Endothelial cell of umbilical vein (primary cell): ENCODE measurements at regions not wholly inside any gene's neighbourhood (a gene's known extent, or its start where the extent isn't known, plus 50 kb on each side); places are given as distances from the start of the nearest gene placed in this dataset.

Experiments
- BruUV-seq: library from RNA; stranded (reverse); fragments of 400-500 nt; replicated peaks from 2 replicates; lab custom pipeline; 2021; lab: Mats Ljungman, UMichigan
- CTCF ChIA-PET: fragments of 300-600, 350-600 bp; sonication (Branson Sonifier 250); formaldehyde crosslinking; loops from one replicate; lab custom pipeline; 2021; ENCODE audit warnings: antibody characterized with exemption, inconsistent platforms; lab: Charles Lee
- POLR2A ChIA-PET: fragments of 300-600, 350-600 bp; sonication (Branson Sonifier 250); formaldehyde crosslinking; loops from one replicate; lab custom pipeline; 2021; ENCODE audit warnings: antibody characterized with exemption, inconsistent platforms; lab: Charles Lee
- DNase-seq: peaks from one replicate; pipeline ENCODE4 v3.0.0-alpha.2; 2011; ENCODE audit warnings: low read depth, low spot score
- FAIRE-seq: peaks from 2 replicates; lab custom pipeline; 2011; peaks lifted over from hg19 to GRCh38; lab: Jason Lieb, UNC
- H2AFZ ChIP-seq: 2 replicates; pipeline ENCODE4 v1.6.0; 2012; ENCODE audit warnings: low read depth, low read length, control low read depth, inconsistent platforms
- H3K27ac ChIP-seq: 2 replicates; pipeline ENCODE4 v1.5.1; 2011; ENCODE audit warnings: low read depth, mild to moderate bottlenecking, control low read depth, low read length, moderate library complexity; ENCODE audit not compliant: insufficient read depth
- H3K27me3 ChIP-seq, 2 experiments: 2 replicates each; pipeline versions ENCODE4 v1.6.0 to v1.6.1; 2011; ENCODE audit warnings: low read length in 2 of 2, mixed read lengths in 1 of 2; ENCODE audit not compliant: control insufficient read depth in 2 of 2, insufficient read depth in 2 of 2
- H3K36me3 ChIP-seq, 2 experiments: 2 replicates in 1 of 2; 3 replicates in 1 of 2; pipeline ENCODE4 v1.5.1; 2011; ENCODE audit warnings: low read length in 2 of 2, mild to moderate bottlenecking in 1 of 2, moderate library complexity in 1 of 2; ENCODE audit not compliant: control insufficient read depth in 2 of 2, insufficient read depth in 2 of 2; ENCODE audit errors: extremely low read depth in 1 of 2
- H3K4me1 ChIP-seq: 3 replicates; pipeline ENCODE4 v1.5.1; 2011; ENCODE audit warnings: mild to moderate bottlenecking, low read length; ENCODE audit not compliant: control insufficient read depth, insufficient read depth; ENCODE audit errors: extremely low read depth
- H3K4me2 ChIP-seq: 2 replicates; pipeline ENCODE4 v1.6.1; 2011; ENCODE audit warnings: low read length, control low read depth, mixed read lengths; ENCODE audit not compliant: insufficient read depth
- H3K4me3 ChIP-seq, 3 experiments: fragments of 200-600 bp in 1 of 3; sonication (generic), shearing (Covaris generic) in 1 of 3; replicated peaks in 1 of 3; 2 replicates each; pipeline ENCODE4 v1.5.1; 2011 to 2016; ENCODE audit warnings: control low read depth in 3 of 3, low read length in 3 of 3, mild to moderate bottlenecking in 2 of 3, inconsistent platforms in 1 of 3, low read depth in 1 of 3, moderate library complexity in 1 of 3; ENCODE audit not compliant: insufficient read depth in 1 of 3
- H3K79me2 ChIP-seq: 2 replicates; pipeline ENCODE4 v1.6.0; 2012; ENCODE audit warnings: low read length, inconsistent platforms; ENCODE audit not compliant: control insufficient read depth, insufficient read depth
- H3K9ac ChIP-seq: replicated peaks from 2 replicates; pipeline ENCODE3; 2011; ENCODE audit warnings: low read length, control low read depth; ENCODE audit not compliant: insufficient read depth; ENCODE audit errors: extremely low read depth
- H3K9me1 ChIP-seq: replicated peaks from 3 replicates; pipeline ENCODE4 v1.6.0; 2011; ENCODE audit warnings: mild to moderate bottlenecking, low read length; ENCODE audit not compliant: control insufficient read depth, insufficient read depth; ENCODE audit errors: extremely low read depth
- H3K9me3 ChIP-seq: replicated peaks from 2 replicates; pipeline ENCODE4 v1.5.1; 2012; ENCODE audit warnings: low read length, inconsistent platforms; ENCODE audit not compliant: control insufficient read depth, insufficient read depth
- H4K20me1 ChIP-seq: replicated peaks from 2 replicates; pipeline ENCODE3; 2011; ENCODE audit warnings: mild to moderate bottlenecking, low read length; ENCODE audit not compliant: control insufficient read depth, insufficient read depth; ENCODE audit errors: extremely low read depth
- CTCF ChIP-seq, 2 donors: IDR thresholded peaks; 1 replicate in 1 of 2; 2 replicates in 1 of 2; pipeline ENCODE4 v1.5.1; 2011; ENCODE audit warnings: low read length in 2 of 2, mild to moderate bottlenecking in 2 of 2, moderate library complexity in 2 of 2, control low read depth in 1 of 2, inconsistent platforms in 1 of 2, low read depth in 1 of 2; ENCODE audit not compliant: insufficient read depth in 1 of 2; ENCODE audit errors: extremely low read depth in 1 of 2
- GATA2 ChIP-seq: IDR thresholded peaks from 2 replicates; pipeline ENCODE4 v1.7.0; 2011; ENCODE audit warnings: low read depth, mild to moderate bottlenecking, moderate library complexity, mixed read lengths, low read length; ENCODE audit not compliant: insufficient read length, insufficient read depth
- JUN ChIP-seq: IDR thresholded peaks from 2 replicates; pipeline ENCODE4 v1.6.1; 2011; ENCODE audit warnings: borderline replicate concordance, low read depth; ENCODE audit not compliant: insufficient read length, insufficient read depth
- MYC ChIP-seq: IDR thresholded peaks from one replicate; pipeline ENCODE4 v1.6.1; 2011; ENCODE audit warnings: mild to moderate bottlenecking, low read depth, low read length
- POLR2A ChIP-seq: IDR thresholded peaks from 2 replicates; pipeline ENCODE4 v1.6.1; 2012; ENCODE audit warnings: low read depth, mild to moderate bottlenecking, control low read depth, low read length
- POLR2AphosphoS5 ChIP-seq: IDR thresholded peaks from 2 replicates; pipeline ENCODE4 v1.6.1; 2012; ENCODE audit warnings: low read depth, mild to moderate bottlenecking, control low read depth, low read length, moderate library complexity; ENCODE audit not compliant: insufficient read depth
- dilution Hi-C: fragments of 300-500 bp; cut with MboI; formaldehyde crosslinking; loops from one replicate; pipeline ENCODE4 v1.15.0; 2019; ENCODE audit warnings: low sequenced_read_pairs; ENCODE audit not compliant: extremely low pct_ligation_motif_present
- intact Hi-C: fragments of 100-400 bp; cut with micrococcal nuclease; formaldehyde crosslinking; loops from one replicate; pipeline ENCODE4 v1.10.0; 2022

- Histone ChIP-seq H3K4me3 (no peak overlapping the region), H3K4me1 (no peaks in the 10 kb centered on the region), H3K27me3 (no peaks in the 10 kb centered on the region), H3K4me2 (no peak overlapping the region), H3K9me1 (no peaks in the 10 kb centered on the region), H2AFZ (no peak overlapping the region), H4K20me1 (no peaks in the 10 kb centered on the region), H3K9me3 (no peaks in the 10 kb centered on the region), H3K27ac (no peak overlapping the region), H3K9ac (no peak overlapping the region), H3K79me2 (no peaks in the 10 kb centered on the region), H3K36me3 (no peaks in the 10 kb centered on the region)
- DNase-seq (no peak), FAIRE-seq (no peak)
- ChIA-PET POLR2A (no interaction called here), CTCF (interaction anchor here (1.5 kb wide), 1 partner anchor 11 kb away, joined by 3 read pairs; no protein-coding TSS in a partner anchor)
- TF ChIP-seq POLR2A: no peak
- TF ChIP-seq GATA2: no peak
- TF ChIP-seq MYC: no peak
- no peak for TF ChIP-seq CTCF (IDR thresholded peaks at IDR 0.05; ENCODE audit: extremely low read depth in 1 of 2, insufficient read depth in 1 of 2, low read depth in 1 of 2, low read length in 2 of 2)
- no peak for TF ChIP-seq JUN
- no peak for TF ChIP-seq POLR2AphosphoS5
- intact Hi-C loops (no loop called here), dilution Hi-C loops (no loop called here)
- no TSS peak for BruUV-seq
Measured at GRCh38 chr6:141464490-141464889, 668.2 kb upstream of the GJE1 start.
